HCT116 (cell line): ENCODE measurements at regions not wholly inside any gene's neighbourhood (a gene's known extent, or its start where the extent isn't known, plus 50 kb on each side); places are given as distances from the start of the nearest gene placed in this dataset.

ENCODE experiments used
- ATAC-seq: fragments of 200-7000 bp; cut with Tn5 transposase; 2 replicates; pipeline ENCODE4 v1.9.1; 2020; ENCODE audit warnings: mild to moderate bottlenecking, moderate library complexity
- BruUV-seq: library from RNA; stranded (reverse); fragments of 400-500 nt; replicated peaks from 2 replicates; lab custom pipeline; 2021; lab: Mats Ljungman, UMichigan
- CTCF ChIA-PET: fragments of 300-600 bp; sonication (Branson Sonifier 250); formaldehyde crosslinking; loops from one replicate; lab custom pipeline; 2021; ENCODE audit warnings: antibody characterized with exemption; lab: Charles Lee
- POLR2A ChIA-PET: fragments of 300-600, 350-600 bp; sonication (Branson Sonifier 250); formaldehyde crosslinking; loops from one replicate; lab custom pipeline; 2021; ENCODE audit warnings: antibody characterized with exemption; lab: Charles Lee
- RAD21 ChIA-PET, 2 experiments: fragments of 300-600 bp; sonication (Branson Sonifier 250); formaldehyde crosslinking; loops; one replicate each; lab custom pipeline; 2023; ENCODE audit warnings: low total read pairs in 2 of 2; ENCODE audit not compliant: uncharacterized antibody in 2 of 2, unreplicated experiment in 2 of 2, low non-redundant PET in 1 of 2; lab: Charles Lee
- DNase-seq: peaks from one replicate; pipeline ENCODE4 v3.0.0-alpha.2; 2010; ENCODE audit warnings: low read depth, low spot score
- H2AFZ ChIP-seq: fragments of 200-600 bp; shearing (Covaris generic), sonication (generic); 2 replicates; pipeline ENCODE4 v1.6.1; 2017; ENCODE audit warnings: low read depth, mixed run types, mixed read lengths, antibody characterized with exemption, low read length; ENCODE audit not compliant: poor library complexity, severe bottlenecking
- H3K27ac ChIP-seq: 2 replicates; pipeline ENCODE4 v1.5.1; 2012; ENCODE audit warnings: low read depth, low read length
- H3K27me3 ChIP-seq: fragments of 200-600 bp; sonication (generic); 2 replicates; pipeline ENCODE4 v1.6.1; 2016; ENCODE audit warnings: mixed run types, low read length, mixed read lengths; ENCODE audit not compliant: insufficient read depth
- H3K36me3 ChIP-seq, 2 experiments: fragments of 200-500 bp in 1 of 2; fragments of 200-600 bp in 1 of 2; sonication (Bioruptor generic) in 1 of 2; sonication (generic) in 1 of 2; 2 replicates each; pipeline versions ENCODE4 v1.5.1 to v1.6.1; 2014 to 2016; ENCODE audit warnings: low read length in 2 of 2, inconsistent platforms in 1 of 2, mixed read lengths in 1 of 2, mixed run types in 1 of 2; ENCODE audit not compliant: insufficient read depth in 2 of 2, control insufficient read depth in 1 of 2
- H3K4me1 ChIP-seq, 2 experiments: fragments of 200-600 bp in 1 of 2; sonication (generic) in 1 of 2; 2 replicates each; pipeline versions ENCODE4 v1.5.1 to v1.6.1; 2012 to 2017; ENCODE audit warnings: low read length in 2 of 2, inconsistent platforms in 1 of 2, mild to moderate bottlenecking in 1 of 2, mixed read lengths in 1 of 2, mixed run types in 1 of 2, moderate library complexity in 1 of 2; ENCODE audit not compliant: insufficient read depth in 2 of 2, control insufficient read depth in 1 of 2
- H3K4me2 ChIP-seq: fragments of 200-600 bp; sonication (generic); 2 replicates; pipeline ENCODE4 v1.6.1; 2017; ENCODE audit warnings: mixed run types, low read length, mixed read lengths
- H3K4me3 ChIP-seq, 2 experiments: fragments of 200-600 bp in 1 of 2; sonication (generic) in 1 of 2; replicated peaks in 1 of 2; 2 replicates each; pipeline ENCODE4 v1.5.1; 2011 to 2016; ENCODE audit warnings: low read length in 2 of 2, control low read depth in 1 of 2, low read depth in 1 of 2, mild to moderate bottlenecking in 1 of 2, mixed read lengths in 1 of 2, mixed run types in 1 of 2
- H3K79me2 ChIP-seq: fragments of 200-600 bp; sonication (generic); 2 replicates; pipeline ENCODE4 v1.6.1; 2017; ENCODE audit warnings: mild to moderate bottlenecking, mixed run types, low read length, moderate library complexity, mixed read lengths; ENCODE audit not compliant: insufficient read depth
- H3K9ac ChIP-seq: fragments of 200-600 bp; sonication (generic); 2 replicates; pipeline ENCODE4 v1.6.1; 2016; ENCODE audit warnings: low read length, mixed read lengths
- H3K9me2 ChIP-seq: fragments of 200-600 bp; sonication (generic), shearing (Covaris generic); 2 replicates; pipeline ENCODE4 v1.6.1; 2017; ENCODE audit warnings: mixed run types, mild to moderate bottlenecking, moderate library complexity; ENCODE audit not compliant: insufficient read depth
- H3K9me3 ChIP-seq, 2 experiments: fragments of 200-500 bp in 1 of 2; fragments of 200-600 bp in 1 of 2; sonication (Bioruptor generic) in 1 of 2; sonication (generic) in 1 of 2; 2 replicates each; pipeline ENCODE4 v1.6.1; 2014 to 2017; ENCODE audit warnings: low read length in 2 of 2, mixed read lengths in 2 of 2, inconsistent platforms in 1 of 2, low read depth in 1 of 2, mild to moderate bottlenecking in 1 of 2, mixed run types in 1 of 2, moderate library complexity in 1 of 2; ENCODE audit not compliant: control insufficient read depth in 1 of 2, insufficient read depth in 1 of 2
- H4K20me1 ChIP-seq: fragments of 200-600 bp; sonication (generic), shearing (Covaris generic); 2 replicates; pipeline ENCODE4 v1.6.1; 2017; ENCODE audit warnings: mixed run types, mild to moderate bottlenecking, moderate library complexity; ENCODE audit not compliant: insufficient read depth
- CBX3 ChIP-seq: IDR thresholded peaks from 2 replicates; pipeline ENCODE4 v1.6.1; 2012; ENCODE audit warnings: low read depth
- CEBPB ChIP-seq: IDR thresholded peaks from 2 replicates; pipeline ENCODE4 v1.6.1; 2012; ENCODE audit warnings: low read depth
- EGR1 ChIP-seq: IDR thresholded peaks from 2 replicates; pipeline ENCODE4 v1.6.1; 2012; ENCODE audit warnings: low read depth
- ELF1 ChIP-seq: IDR thresholded peaks from 2 replicates; pipeline ENCODE4 v1.6.1; 2012; ENCODE audit warnings: low read depth, borderline replicate concordance
- EZH2 ChIP-seq: fragments of 200-600 bp; sonication (generic); IDR thresholded peaks from 2 replicates; pipeline ENCODE4 v1.6.1; 2017; ENCODE audit warnings: antibody characterized with exemption, mixed run types
- EZH2phosphoT487 ChIP-seq: fragments of 200-600 bp; IDR thresholded peaks from 2 replicates; pipeline ENCODE4 v1.6.1; 2018; ENCODE audit warnings: antibody characterized with exemption, borderline replicate concordance
- FOSL1 ChIP-seq: IDR thresholded peaks from 2 replicates; pipeline ENCODE4 v1.6.1; 2012; ENCODE audit warnings: low read depth
- JUND ChIP-seq: IDR thresholded peaks from 2 replicates; pipeline ENCODE4 v1.6.1; 2012
- POLR2A ChIP-seq: IDR thresholded peaks from 2 replicates; pipeline ENCODE4 v1.7.0; 2011; ENCODE audit warnings: borderline replicate concordance; ENCODE audit not compliant: insufficient read depth, insufficient read length; ENCODE audit errors: extremely low read depth
- RAD21 ChIP-seq: IDR thresholded peaks from 2 replicates; pipeline ENCODE4 v1.6.1; 2012; ENCODE audit warnings: low read depth, mild to moderate bottlenecking
- SIN3A ChIP-seq: IDR thresholded peaks from 2 replicates; pipeline ENCODE4 v1.6.1; 2012; ENCODE audit warnings: low read depth
- SRF ChIP-seq: IDR thresholded peaks from 2 replicates; pipeline ENCODE4 v1.6.1; 2012; ENCODE audit warnings: low read depth
- TCF7L2 ChIP-seq: IDR thresholded peaks from 2 replicates; pipeline ENCODE4 v1.7.0; 2011; ENCODE audit warnings: borderline replicate concordance, inconsistent platforms; ENCODE audit not compliant: insufficient read depth, insufficient read length; ENCODE audit errors: extremely low read depth
- ZBTB33 ChIP-seq: IDR thresholded peaks from 2 replicates; pipeline ENCODE4 v1.6.1; 2011; ENCODE audit warnings: mild to moderate bottlenecking, low read length, moderate library complexity; ENCODE audit not compliant: insufficient replicate concordance; ENCODE audit errors: extremely low read depth
- ZNF274 ChIP-seq: fragments of 200-500 bp; sonication (Bioruptor generic); IDR thresholded peaks from 2 replicates; pipeline ENCODE4 v1.6.1; 2014; ENCODE audit warnings: mild to moderate bottlenecking, low read depth, low read length, inconsistent platforms
- intact Hi-C: fragments of 100-400 bp; cut with micrococcal nuclease; formaldehyde crosslinking; loops from 2 replicates; pipeline ENCODE4 v1.10.0; 2022
- TF ChIP-seq, protein P1 (sequence below): IDR thresholded peaks from 2 replicates; pipeline ENCODE4 v1.6.1; 2012
- TF ChIP-seq, protein P2 (sequence below): IDR thresholded peaks from 2 replicates; pipeline ENCODE4 v1.6.1; 2012
- TF ChIP-seq, protein P3 (sequence below): IDR thresholded peaks from 2 replicates; pipeline ENCODE4 v1.6.1; 2012; ENCODE audit warnings: low read depth

DNA sequence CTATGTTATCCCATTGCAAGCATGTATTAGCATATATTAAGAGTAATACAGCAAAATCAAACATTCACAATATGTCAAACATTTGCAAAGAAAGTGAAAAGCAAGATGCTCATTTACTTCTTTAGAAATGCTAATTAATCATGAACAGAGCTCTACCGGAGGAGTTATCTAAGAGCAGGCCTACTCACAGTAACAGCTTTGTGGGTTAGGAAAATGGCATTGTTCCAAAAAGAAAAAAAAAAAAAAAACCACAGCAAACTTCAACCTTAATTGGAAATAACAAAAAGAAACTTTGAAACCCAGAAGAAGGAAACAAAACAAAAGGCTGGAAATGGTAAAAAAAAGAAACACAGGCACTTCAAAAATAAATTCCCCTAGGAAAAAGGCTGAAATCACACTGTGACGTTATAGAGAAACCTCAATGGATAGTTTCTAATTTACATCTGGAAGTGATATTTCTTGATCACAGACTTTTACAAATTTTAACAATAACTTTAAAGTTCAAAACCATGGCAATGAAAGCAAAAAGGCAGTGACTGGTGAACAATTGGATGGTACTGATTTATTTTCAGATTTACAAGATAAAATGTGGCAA, 1236.8 kb upstream of the SPRY2 start:
- H3K27ac ChIP-seq: no peak overlapping the region
- no peaks in the 10 kb centered on the region for H3K9me2 ChIP-seq
- ChIA-PET CTCF (no interaction called here), POLR2A (no interaction called here), RAD21 (no interaction called here)
- TF ChIP-seq, protein P1, sequence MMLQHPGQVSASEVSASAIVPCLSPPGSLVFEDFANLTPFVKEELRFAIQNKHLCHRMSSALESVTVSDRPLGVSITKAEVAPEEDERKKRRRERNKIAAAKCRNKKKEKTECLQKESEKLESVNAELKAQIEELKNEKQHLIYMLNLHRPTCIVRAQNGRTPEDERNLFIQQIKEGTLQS: no peak
- TF ChIP-seq ELF1 (no peak), EZH2phosphoT487 (no peak), JUND (no peak), SIN3A (no peak), ZBTB33 (no peak), CBX3 (no peak), CEBPB (no peak), FOSL1 (no peak), POLR2A (no peak), ZNF274 (no peak), TCF7L2 (no peak), RAD21 (no peak), SRF (no peak), EZH2 (no peak), EGR1 (no peak)
- TF ChIP-seq, protein P2, sequence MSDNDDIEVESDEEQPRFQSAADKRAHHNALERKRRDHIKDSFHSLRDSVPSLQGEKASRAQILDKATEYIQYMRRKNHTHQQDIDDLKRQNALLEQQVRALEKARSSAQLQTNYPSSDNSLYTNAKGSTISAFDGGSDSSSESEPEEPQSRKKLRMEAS: no peak
- TF ChIP-seq, protein P3, sequence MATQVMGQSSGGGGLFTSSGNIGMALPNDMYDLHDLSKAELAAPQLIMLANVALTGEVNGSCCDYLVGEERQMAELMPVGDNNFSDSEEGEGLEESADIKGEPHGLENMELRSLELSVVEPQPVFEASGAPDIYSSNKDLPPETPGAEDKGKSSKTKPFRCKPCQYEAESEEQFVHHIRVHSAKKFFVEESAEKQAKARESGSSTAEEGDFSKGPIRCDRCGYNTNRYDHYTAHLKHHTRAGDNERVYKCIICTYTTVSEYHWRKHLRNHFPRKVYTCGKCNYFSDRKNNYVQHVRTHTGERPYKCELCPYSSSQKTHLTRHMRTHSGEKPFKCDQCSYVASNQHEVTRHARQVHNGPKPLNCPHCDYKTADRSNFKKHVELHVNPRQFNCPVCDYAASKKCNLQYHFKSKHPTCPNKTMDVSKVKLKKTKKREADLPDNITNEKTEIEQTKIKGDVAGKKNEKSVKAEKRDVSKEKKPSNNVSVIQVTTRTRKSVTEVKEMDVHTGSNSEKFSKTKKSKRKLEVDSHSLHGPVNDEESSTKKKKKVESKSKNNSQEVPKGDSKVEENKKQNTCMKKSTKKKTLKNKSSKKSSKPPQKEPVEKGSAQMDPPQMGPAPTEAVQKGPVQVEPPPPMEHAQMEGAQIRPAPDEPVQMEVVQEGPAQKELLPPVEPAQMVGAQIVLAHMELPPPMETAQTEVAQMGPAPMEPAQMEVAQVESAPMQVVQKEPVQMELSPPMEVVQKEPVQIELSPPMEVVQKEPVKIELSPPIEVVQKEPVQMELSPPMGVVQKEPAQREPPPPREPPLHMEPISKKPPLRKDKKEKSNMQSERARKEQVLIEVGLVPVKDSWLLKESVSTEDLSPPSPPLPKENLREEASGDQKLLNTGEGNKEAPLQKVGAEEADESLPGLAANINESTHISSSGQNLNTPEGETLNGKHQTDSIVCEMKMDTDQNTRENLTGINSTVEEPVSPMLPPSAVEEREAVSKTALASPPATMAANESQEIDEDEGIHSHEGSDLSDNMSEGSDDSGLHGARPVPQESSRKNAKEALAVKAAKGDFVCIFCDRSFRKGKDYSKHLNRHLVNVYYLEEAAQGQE: no peak
- no peaks in the 10 kb centered on the region for H3K27me3 ChIP-seq
- H3K36me3 ChIP-seq: no peaks in the 10 kb centered on the region
- intact Hi-C loops: no loop called here
- H3K9me3 ChIP-seq: no peaks in the 10 kb centered on the region
- H3K4me2 ChIP-seq: no peak overlapping the region
- H3K9ac ChIP-seq: no peak overlapping the region
- ATAC-seq: no peak
- no peak overlapping the region for H2AFZ ChIP-seq
- H4K20me1 ChIP-seq: no peaks in the 10 kb centered on the region
- no peak overlapping the region for H3K4me3 ChIP-seq
- no peaks in the 10 kb centered on the region for H3K79me2 ChIP-seq
- H3K4me1 ChIP-seq: no peaks in the 10 kb centered on the region
- DNase-seq: no peak
- no TSS peak for BruUV-seq
